RPMI8226 (cell line): ENCODE measurements at regions not wholly inside any gene's neighbourhood (a gene's known extent, or its start where the extent isn't known, plus 50 kb on each side); places are given as distances from the start of the nearest gene placed in this dataset.
A peak's percentile ranks its signal among the peaks of the same experiment; 100 is the strongest.

Source experiments
- DNase-seq: peaks from one replicate; pipeline ENCODE4 v3.0.0-alpha.2; 2015

DNA sequence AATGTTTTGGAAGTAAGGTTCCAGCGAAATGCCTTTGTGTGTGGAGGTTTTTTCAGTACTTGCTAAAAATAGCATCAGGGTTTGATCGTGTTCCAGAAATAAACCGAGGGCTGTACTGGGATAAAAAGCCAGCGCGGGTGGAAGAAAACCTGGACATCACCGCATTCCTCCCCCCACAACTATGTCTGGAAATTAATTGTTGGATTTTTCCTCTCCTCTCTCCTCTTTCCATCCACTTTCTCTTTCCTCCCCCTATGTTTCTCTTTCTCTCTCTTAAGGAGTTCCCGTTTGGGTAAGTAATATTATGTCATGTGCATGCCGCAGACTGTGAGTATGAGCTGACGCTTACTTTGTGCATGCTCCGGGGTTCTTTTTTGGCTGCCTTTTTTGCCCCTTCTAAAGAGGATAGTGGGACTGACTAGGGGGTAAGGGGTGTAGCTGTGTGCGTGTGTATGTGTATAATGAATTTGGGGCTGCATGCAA lies 104.2 kb upstream of the HSD17B12 start:
- no peak for DNase-seq

GRCh38 chr11:43576803-43577521 lies 103.6 kb upstream of the HSD17B12 start:
- peak; percentile 50 for DNase-seq

GRCh38 chr11:43577566-43578264 lies 102.8 kb upstream of the HSD17B12 start:
- DNase-seq = no peak

- DNase-seq = no peak
Measured at GRCh38 chr11:43578346-43579170, 102.0 kb upstream of the HSD17B12 start.

- DNase-seq = peak; percentile 53
Measured at GRCh38 chr11:43579171-43579918, 101.2 kb upstream of the HSD17B12 start.

DNA sequence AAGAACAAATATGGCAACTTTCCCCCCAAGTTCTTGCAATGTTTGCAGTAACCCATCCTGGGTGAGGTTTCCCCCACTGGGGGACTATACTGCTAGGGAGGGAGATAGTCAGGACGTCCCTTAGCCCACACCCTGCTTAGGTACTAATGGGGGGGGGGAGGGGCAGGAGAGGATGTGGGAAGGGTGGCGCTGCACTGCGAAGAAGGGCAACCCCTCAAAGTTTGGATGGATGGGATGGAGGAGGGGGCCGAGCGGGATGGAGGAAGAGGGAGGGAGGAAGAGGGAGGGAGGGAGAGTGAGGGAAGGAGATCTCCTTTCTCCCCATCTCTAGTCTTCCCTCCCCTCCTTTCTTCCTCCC lies 100.6 kb upstream of the HSD17B12 start:
- no peak for DNase-seq

DNA sequence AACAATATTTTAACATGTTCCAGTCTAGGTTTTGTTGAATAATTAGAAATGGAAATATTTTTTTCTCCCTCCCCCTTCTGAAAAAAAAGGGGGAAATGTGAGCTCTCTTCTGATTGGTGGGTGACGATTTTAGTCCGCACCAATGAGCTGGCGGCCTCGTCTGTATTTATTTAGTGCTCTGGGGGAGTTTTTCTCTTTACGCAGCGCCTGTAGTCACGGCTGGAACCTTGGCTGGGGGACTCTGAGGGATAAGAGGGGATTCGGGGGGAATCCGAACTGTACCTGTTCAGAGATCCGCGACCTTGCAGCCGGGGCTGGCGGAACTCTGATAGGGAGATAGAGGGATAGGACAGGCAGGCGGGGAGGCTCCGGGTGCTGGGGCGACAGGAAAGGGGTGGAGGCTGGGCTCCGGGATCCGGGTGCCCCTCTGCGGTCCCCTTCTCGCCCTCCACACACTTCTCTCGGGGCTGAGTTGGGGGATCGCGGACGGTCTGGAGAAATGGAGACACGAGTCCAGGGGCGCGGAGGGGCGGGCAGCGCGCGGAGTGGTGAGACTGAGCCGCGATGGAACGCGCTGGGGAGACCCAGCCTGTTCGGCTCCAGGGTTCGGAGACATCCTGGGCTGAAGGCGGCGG lies 99.7 kb upstream of the HSD17B12 start:
- no peak for DNase-seq

GRCh38 chr11:43581370-43582023 lies 99.0 kb upstream of the HSD17B12 start:
- DNase-seq = no peak

DNA sequence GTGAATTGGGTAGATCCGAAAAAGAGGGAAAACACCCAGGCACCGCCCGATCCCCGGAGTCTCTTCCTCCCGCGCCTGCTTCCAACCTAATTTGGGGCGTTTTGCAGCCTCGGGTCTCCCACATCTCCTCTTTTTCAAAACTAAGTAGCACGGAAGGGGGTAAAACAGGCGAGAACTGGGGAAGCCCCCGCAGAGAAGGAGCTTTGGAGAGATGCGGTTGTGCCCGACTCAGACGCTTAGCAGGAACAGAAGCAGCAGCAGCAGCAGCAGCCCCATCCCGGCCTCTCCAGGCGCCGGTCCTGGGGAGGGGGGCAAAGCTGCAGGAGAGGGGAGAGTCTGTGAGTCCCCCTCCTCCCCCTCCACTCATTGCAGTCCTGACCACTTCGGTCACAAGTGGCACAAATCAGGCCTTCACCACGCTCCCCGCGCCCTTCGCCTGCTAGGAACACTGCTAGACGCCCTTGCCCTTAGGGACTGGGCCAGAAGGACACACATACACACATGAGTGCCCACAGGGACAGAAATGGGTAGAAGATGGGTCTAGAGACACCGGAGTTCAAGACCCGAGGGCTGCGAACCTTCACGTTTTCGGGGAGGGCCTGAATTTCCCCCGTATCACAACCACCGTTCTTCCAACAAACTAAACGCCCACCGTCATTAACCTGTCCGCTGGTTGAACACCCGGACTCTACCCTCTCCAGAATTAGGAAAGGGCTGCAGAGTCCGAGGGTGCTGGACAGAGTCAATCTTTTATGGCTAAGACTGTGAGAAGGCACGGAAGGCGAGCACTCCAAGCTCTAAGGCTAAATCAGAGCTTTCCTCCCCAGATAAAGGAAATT lies 98.3 kb upstream of the HSD17B12 start:
- DNase-seq = no peak

GRCh38 chr11:43582863-43583462 lies 97.6 kb upstream of the HSD17B12 start:
- no peak for DNase-seq

- no peak for DNase-seq
Measured at GRCh38 chr11:43583548-43583947, 97.0 kb upstream of the HSD17B12 start.

GRCh38 chr11:43585877-43586608 lies 94.5 kb upstream of the HSD17B12 start:
- peak; percentile 23 for DNase-seq

DNA sequence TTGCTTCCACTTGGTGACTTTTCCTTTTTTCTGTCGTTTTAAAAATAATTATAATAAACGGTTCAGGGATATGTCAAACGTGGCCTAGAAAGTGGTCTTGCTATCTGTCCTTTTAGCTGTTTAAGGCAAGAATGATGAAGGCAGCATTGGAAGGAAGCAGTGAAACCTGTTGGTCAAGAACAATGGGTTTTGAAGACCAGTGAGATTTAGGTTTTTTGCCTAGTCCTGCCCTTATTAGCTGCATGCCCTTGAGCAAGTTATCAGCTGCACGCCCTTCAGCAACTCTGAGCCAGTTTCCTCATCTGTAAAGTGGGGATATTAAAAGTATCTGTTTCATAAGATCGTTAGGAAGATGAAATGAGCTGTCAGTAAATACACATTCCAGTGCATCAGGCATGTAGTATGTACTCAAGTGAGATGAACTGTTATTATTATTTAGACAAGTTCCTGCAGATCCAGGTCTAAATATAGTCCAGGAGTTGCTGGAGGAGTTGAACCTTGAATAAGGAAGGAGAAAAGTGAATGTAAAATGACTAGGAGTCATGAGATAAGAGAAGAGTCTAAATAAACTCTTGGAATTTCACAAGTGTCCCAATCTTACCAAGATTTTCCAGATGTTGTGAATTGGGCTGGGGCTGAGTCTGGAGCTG lies 90.8 kb upstream of the HSD17B12 start:
- DNase-seq = no peak

- no peak for DNase-seq
Measured at GRCh38 chr11:43601511-43601910, 79.0 kb upstream of the HSD17B12 start.

DNA sequence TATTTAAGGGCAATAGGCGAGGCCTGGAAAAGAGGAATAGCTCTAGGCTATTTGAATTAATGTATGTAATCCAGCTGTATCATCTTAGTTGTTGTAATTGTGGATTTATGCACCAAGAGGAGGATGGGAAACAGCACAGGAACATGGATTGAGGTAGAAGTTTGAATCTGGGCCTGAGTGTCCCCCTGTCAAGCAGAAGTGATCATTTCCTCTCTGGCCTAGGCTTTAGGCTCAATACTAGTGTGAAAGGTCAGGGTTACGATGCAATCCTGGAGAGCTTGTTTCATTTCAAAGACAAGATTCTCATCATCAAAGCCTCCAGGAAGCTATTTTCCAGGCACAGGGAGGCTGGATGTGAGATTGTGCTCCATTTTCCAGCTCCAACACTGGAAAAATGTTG lies 77.9 kb upstream of the HSD17B12 start:
- no peak for DNase-seq

DNA sequence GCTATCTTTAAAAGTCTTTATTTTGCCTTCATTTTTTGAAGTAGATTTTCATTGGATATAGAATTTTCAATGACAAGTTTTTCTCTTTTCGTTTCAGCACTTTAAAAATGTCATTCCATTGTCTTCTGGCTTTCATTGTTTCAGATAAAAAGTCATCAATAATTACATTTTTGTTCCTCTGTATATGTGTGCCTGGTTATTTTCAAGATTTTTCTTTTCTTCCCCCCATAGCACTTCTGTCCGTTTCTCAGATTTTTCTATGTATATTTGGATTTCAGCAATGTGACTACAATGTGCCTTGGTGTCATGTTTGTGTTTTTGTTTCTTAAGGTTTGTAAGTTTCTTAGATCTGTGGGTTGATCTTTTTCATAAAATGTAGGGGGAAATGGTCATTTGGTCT lies 66.3 kb upstream of the HSD17B12 start:
- no peak for DNase-seq

DNA sequence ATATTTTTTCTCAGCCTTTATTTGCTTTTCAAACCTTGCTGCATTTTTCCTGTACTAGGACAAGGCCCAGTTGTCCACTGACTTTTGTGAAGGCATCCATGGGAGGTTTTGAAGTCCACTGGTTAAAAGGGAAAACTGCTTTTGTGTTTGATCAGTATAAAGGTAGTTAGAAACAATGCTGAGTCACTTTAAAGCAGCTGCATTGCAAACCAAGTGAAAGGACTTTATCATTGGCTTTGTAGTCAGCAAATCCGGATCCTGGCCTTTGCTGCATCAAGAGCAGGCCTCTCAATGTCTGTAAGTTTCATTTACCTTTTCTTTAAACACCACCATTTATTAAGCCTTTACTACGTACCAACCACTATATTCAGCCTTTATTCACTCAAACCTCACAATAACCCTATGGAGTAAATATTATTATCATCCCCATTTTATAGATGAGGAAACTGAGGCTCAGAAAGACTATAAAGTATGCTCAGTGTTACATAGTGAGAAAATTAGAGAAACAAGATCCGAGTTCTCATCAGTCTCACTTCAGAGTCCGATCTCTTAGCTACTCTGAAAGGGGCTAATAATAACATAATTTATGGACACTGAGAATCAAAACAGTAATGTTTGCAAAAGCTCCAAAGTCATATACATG lies 60.6 kb upstream of the HSD17B12 start:
- DNase-seq = no peak

DNA sequence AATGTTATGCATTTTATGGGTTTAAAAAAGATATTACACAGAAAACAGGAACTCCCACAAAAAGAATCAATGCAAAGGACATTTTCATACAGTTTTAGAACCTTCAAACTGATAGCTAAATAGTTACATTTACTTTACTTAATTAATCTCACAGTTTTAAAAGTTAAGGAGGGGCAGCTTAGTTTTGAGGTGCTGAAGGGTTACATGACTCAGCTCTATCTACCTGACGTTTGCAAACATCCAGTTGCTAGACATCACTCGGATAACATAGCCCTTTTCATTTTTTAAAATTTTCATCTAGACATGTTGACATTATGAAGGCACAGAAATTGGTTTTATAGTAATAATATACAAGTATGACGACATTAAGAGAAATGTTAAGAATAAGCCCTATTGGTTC lies 53.7 kb upstream of the HSD17B12 start:
- DNase-seq = no peak
